RPMI7951 (cell line): ENCODE measurements at regions not wholly inside any gene's neighbourhood (a gene's known extent, or its start where the extent isn't known, plus 50 kb on each side); places are given as distances from the start of the nearest gene placed in this dataset.

Experiments
- DNase-seq: peaks from one replicate; pipeline ENCODE4 v3.0.0-alpha.2; 2012; ENCODE audit warnings: low read depth

DNA sequence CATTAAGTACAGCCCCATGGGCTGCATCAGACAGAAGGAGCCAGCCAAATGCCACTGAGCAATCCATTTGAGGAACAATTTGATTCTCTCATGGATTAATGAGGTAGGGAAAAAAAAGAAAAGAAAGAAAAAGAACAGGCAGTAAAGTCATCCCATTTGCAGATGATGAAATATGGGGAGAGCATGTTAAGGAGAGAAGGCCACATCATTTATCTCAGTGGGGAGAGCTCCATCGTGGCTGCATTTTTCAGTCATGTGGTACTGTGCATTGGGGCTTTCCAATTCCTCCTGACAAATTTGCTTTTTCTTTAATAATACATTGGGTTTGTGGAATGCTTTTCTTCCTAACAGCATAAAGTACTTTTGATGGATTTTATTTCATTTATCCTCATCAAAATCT is 375.2 kb upstream of the TLE4 start:
- DNase-seq = peak; percentile 17

DNA sequence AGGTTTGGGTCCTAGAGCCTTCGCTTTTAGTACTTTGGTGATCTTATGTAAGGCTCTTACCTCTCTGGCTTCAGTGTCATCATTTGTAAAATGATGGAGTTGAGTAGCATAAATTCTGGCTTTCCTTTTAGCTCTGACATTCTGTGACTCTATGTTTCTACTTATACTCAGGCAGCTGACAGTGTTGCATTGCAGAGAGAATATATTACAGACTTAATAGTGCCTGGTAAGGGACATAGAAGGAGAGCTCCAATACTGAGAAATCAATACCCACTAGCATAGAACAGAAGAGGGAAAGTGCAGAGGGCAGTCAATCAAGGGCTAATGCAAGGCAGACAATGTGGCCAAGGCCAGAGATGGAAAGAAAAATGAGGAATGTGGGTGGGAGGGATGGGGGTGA is 371.4 kb upstream of the TLE4 start:
- DNase-seq = no peak

DNA sequence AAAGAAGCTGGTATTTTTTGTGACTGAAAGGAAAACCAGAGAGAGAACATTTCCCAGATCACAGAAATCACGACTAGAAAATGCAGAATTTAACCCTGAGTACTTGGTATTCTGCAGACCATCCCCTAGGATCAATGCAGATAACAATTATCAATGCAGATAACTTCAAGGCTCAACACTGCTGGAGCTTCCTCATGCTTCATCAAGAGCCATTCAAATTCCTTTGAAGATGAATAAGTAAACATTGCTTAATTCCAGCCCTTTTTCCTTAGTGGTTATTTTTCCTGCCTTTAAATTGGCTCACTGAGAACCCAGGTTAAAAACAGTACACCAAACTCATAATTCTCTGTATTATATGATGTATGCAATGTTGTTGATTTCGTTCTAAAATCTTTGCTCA is 370.1 kb upstream of the TLE4 start:
- DNase-seq = no peak

DNA sequence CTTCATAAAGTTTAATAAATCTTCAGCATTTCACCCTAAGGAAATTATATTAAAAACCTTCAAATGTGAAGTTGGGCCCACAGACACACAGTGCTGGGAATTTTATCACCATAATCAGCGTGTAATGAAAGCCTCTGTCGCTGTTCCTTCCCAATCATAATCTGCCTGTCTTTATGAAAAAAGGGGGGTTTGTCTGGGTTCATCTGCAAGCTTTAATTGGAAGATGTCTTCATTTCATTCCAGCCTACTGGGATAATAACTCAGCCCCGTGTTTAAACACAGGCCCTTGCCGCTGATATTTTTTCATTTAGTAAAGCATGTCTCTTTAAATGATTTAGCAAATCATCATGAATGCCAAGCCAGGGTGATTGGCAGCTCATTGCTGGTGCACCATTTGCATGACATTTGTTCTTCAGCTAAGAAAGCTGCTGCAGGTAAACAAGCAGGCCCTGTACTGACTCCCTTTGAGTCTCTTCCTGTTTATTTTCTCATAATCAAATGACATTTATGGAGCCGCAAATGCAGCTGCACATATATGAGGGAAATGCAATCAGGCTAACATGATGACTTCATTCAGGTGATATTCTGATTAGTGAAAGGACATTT is 362.9 kb upstream of the TLE4 start:
- no peak for DNase-seq

DNA sequence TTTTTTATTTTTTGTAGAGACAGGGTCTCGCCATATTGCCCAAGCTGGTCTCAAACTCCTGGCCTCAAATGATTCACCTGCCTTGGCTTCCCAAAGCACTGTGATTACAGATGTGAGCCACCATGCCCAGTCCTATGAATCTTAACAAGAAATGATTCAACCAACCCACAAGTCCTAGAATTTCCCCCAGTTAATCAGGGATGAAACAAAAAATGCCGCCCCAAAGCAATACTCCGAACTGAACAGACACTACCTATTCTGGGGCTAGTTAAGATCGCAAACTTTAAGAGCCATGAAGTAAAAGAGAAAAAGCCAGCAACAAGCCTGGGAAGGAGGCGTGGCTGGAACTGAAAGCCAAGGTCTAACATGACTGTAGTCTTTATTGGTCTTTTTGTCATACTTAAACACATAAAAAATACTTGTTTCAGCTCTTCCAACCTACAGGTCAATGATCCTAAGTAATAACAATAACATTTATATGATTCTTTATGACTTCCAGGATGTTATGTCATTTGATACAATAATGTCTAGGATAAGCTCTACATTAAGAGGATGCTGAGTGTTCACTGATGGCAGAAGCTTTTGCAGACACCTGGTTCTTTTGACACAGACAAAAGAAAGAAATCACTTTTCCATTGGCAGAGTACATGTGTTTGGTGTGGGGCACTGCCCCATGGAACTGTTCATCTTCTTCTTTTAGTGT is 361.1 kb upstream of the TLE4 start:
- peak; percentile 54 for DNase-seq

DNA sequence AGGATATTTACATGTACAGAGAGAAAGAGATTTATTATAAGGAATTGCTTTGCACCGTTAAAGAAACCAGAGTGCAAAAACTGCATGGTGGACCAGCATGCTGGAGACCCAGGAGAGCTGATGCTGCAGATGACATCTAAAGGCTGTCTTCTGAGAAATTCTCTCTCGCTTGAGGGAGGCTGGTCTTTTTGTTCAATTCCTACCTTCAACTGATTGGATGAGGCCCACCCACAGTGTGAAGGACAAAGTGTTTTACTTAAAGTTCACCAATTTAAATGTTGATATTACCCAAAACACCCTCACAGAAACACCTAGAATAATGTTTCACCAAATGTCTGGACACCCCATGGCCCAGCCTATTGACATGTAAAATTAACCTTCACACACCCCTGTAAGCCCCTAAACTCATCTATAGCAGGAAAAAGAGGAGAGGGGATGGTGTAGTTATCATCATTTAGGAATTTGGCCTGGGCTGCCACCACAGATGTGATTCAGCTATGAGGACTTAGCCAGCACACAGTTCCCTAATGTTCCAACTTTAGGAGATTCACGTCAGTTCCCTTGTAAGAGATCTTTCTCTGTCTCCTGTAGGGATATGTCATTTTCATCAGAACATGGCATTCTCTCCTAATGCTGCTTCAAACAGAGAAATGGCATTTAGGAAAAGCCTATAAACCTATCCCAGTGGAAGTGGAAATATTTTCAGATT is 358.2 kb upstream of the TLE4 start:
- DNase-seq = peak; percentile 40

DNA sequence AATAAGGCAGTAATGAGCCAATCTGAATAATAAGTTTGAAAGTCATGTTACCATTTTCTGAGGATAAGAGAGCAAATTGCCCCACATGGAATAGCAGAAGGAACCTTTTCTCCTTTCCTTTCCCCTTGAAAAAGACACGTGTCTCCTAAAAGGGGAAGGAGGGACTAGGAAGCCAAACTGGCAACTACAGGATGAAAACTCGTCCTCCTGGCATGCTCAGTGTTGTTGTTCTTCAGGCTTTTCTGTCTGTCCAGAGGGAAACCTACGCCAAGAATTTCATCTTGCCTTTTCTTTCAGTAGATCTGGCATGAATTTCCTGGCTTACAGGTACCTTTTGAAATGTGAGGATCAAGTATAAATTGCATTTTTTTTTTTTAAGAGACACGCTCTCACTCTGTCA is 355.9 kb upstream of the TLE4 start:
- no peak for DNase-seq

DNA sequence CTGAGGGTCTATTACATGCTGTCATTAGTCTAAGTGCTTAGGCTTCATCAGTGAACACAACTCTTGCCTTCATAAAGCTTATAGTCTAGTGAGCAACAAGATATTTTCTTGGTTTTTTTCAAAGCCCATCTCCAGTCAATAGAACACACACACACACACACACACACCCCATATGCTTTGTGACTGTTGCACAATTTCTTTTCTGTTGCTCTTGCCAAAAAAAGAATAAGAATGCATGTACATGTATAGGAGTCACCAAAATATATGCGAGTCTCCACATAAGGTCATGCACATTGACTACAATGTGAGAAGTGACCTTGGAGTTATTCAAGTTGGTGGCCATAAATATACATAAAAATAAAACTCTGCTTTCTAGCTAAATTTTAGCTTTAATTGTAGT is 351.5 kb upstream of the TLE4 start:
- no peak for DNase-seq

DNA sequence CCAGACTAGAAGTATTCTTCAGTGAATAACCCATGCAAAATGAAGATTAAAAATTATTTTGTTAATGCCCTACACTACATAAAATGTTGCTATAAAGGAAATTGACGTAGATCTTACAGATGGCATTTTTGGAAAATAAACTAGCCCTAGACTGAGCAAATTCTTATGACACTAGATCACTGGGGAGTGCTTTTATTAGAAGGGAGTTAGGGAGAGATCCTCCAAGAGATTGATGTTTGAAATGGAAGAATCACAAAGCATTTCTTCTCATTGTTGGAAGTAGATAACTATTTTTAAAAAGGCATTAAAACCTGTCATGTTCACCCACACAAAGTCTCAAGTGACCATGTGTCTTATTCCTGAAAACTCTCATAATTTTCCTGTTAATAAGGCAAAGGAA is 351.1 kb upstream of the TLE4 start:
- peak; percentile 44 for DNase-seq

DNA sequence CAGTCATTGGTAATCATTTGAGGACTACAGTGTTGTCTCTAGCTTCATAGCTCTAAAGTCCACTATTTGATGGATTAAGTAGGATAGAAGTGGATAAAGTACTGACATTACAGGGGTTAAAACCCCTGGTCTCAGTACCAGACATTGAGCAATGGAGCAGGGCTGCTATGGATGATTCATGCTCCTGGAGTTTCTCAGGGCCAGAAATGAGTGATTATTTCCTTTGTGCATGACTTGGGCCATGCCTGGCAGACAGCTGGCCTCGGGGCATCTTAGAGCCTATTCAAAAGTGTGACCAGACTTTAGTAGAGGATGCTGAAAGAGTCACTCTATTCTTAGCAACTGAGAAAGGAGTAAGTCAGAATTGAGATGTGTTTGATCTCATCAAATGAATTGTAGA is 350.7 kb upstream of the TLE4 start:
- DNase-seq = peak; percentile 98

DNA sequence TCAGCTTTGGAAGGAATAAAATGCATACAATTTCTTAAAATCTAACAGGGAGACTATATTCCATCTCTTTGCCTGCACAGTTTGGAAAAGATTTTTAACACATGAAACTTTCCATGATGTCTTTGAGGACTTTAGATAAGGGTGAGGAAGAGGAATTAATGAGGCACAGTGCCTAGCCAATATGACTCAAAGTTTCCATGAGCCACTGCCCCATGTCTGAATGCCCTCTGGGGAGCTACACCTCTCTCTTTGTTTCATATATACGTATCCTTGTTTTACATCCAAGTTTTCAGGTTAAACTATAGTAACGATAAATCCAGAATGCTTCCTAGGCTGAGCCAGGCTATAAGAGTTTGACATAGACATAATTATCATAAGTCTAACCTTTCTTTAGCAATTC is 349.3 kb upstream of the TLE4 start:
- DNase-seq = peak; percentile 83

DNA sequence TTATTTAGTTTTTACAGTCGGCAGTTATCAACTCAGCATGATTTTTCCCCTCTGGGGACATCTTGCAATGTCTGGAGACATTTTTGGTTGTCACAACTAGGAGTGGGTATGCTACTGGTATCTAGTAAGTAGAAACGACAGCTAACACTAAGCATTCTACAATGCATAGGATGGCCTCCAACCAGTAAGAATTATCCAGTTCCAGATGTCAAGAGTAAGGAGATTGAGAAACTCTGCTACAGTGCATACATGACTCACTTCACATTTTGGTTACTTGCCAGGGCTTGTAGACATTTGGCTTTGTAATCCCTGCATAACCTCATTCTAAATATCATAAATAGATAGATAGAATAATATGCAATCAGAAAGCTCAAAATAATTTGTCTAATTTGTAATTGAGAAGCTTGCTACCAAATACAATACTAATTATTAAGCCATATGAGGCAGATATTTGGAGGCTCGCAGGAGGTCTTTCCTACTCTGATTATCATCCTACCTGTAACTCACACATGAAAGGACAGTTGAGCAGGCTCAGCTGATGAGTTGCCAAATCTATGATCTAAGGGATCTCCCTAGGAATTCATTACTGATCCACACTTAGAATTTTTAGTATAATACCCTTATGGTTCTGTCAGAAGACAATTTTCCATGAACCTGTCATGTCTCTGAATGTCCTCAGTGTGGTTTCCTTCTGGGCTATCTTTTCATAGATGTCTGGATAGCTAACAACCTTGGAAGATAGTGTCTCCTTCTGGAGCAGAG is 346.9 kb upstream of the TLE4 start:
- DNase-seq = peak; percentile 91

DNA sequence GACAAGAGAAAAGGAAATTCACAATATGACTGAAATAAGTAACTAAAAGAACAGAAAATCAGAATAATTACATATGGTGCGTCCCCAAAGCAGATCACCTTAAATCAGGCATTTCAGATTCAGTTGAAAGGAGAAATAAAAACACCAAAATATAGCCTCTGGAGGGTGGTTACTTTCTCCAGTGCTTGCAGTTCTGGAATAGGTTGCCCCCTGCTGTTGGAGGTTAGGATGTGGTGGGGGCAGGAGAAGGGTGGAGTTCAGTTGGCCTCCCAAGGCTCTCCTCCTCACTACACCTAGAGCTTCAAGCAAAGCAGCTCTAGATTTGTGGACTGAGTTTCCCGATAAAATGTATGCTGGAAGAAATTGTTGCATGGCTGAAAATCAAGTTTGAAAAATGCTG is 338.2 kb upstream of the TLE4 start:
- DNase-seq = peak; percentile 76

DNA sequence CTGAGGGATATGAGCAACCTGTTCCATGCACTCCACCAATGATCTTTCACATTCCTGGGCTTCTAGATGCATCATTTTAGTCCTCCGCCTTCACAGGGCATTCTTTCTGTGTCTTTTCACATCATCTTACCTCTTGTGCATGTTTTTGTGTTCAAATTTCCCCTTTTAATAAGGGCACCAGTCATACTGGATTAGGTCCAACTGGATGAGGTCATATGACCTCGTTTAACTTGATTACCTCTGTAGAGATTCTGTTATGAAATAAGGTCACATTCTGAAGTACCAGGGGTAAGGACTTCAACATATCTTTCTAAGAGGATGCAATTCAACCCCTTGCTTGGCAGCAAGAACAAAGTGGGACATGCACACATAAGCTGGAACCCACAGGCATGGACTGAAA is 335.3 kb upstream of the TLE4 start:
- no peak for DNase-seq

DNA sequence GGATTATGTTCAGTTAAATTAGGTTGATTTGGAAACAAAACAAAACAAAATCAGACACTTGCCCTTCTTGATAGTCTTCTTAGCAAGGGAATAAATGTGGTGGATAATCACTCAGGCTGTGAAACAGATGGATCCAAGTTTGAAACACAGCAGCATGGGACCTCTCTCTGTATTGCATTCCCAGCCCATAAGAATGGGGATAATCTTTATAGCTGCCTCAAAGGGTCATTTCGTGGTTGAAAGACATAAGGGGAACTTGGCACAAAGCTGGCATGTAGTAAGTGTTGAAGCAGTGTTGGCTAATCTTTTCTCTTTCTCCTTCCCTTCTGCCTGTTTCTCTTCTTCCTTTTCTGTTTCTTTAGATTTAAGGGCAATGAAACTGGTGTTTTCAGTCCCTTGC is 333.9 kb upstream of the TLE4 start:
- DNase-seq = no peak

DNA sequence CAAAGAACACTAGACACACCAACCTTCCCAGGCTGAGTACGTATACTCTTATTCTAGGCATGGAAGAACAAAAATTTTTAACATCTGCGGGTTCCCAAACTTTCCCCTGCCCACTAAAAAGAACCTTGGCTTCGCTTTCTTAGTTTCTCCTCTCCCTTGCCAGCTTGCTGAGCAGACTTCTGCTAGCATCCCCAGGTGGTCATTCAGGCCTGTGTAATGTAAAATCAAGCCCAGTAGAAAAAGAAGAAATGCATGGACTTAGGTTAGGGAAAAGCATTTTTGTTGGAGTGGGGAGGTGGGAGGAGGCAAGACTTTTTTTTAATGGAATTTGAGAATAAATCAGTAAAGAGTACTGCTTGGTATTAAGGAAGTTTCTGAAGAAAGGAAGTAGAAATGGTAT is 331.0 kb upstream of the TLE4 start:
- DNase-seq = no peak

DNA sequence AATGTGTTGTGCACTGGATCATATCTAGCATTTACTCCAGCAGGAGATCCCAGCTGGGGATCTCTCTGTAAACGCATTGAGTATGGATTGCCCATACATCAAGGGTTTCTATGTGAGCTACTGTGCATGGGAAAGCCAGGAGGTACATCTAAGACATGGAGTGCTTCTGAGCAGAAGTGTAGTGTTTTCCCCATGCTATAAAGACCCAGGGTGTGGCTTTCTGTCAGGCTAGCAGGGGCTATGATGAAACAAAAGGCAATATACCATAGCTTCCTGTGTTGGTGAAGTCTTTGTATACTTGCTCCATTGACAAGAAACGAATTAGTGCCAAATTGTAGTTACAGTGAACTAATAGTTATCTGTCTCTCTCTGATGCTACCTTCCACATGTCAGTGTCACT is 329.3 kb upstream of the TLE4 start:
- DNase-seq = no peak

DNA sequence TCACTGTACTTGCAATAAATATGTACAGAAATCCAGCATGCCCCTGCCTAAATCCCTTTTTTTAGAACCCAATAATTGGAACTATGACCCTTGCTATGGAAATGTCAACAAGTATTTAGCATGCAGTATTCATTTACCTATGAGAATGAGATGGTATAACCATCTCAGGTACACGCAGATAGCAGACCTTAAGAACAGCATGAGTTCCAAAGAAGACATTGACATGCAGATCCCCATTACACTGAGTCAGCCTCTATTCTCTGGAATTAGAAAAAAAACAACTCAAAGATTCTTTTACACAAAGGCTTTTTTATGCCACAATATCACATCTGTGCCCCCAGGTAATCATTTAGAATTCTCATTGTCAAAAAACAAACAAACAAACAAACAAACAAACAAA is 325.6 kb upstream of the TLE4 start:
- DNase-seq = no peak

DNA sequence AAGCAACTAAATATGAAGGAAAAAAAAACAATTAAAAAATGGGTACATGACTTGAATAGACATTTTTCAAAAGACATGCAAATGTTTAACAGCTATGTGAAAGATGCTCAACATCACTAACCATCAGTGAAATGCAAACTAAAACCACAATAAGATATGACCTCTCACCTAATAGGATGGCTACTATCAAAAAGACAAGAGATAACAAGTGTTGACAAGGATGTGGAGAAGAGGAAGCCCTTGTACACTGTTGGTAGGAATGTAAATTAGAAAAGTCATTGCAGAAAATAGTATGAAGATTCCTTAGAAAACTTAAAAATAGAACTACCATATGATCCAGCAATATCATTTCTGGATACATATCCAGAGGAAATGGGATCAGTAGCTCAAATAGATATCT is 324.7 kb upstream of the TLE4 start:
- no peak for DNase-seq

DNA sequence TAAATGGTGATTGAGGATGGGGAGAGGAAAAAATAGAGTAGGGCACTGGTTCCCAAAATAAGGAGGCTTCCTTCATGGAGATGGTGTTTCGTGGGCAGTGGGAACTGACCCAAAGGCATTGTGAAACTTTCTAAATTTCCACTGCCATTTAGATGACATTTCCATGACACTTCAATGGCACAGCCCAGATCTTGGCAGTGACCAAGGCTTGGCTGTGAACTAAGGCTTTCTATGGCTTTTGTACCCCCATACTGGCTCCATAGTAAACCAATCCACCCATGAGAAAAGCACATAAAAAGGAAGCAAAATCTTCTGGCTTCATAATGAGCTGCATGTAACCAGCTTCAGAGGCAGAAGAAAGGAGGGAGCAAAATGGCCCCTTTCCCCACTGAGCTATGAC is 321.0 kb upstream of the TLE4 start:
- DNase-seq = no peak

DNA sequence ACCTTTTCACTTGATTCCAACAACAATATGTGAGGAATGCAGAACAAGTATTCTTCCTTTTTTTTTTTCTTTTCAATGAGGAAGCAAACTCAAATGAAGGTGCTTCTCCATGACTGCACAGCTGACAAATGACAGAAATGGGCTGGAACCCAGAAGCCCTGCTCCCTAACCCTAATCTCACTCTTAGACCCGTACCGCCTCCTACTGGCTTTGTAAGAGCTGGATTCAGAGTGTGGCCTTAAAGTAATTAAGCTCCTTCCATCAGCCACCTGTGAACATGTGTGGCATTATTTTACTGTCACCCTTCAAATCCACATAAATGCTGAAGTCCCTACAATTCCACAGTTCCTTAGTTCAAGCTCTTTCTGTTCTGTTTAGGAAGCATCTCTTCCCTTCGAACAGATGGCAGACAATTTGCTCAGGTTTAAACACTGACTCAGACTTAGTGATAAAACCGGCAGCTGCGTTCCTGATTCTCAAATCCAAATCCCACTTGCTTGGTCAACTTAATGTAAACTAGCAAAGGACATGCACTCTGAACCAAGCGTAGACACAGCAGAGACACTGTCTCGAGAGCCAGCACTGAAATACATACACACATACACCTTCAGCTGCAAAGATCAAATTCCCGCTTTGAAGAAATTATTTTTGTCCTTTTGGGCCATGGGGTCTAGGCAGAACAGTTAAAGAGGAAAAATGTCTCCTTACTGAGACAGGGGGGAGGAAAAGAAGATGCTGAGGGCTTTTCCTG is 316.7 kb upstream of the TLE4 start:
- DNase-seq = no peak
